IMR-90 (cell line): ENCODE measurements at regions not wholly inside any gene's neighbourhood (a gene's known extent, or its start where the extent isn't known, plus 50 kb on each side); places are given as distances from the start of the nearest gene placed in this dataset.

Experiments
- ATAC-seq: fragments of 200-7000 bp; cut with Tn5 transposase; 2 replicates; pipeline ENCODE4 v1.9.1; 2020; ENCODE audit warnings: low read depth, mild to moderate bottlenecking, moderate library complexity
- BruUV-seq: library from RNA; stranded (reverse); fragments of 400-500 nt; replicated peaks from 2 replicates; lab custom pipeline; 2021; lab: Mats Ljungman, UMichigan
- CTCF ChIA-PET: fragments of 300-600 bp; formaldehyde crosslinking; extraction: SDS; loops from one replicate; lab custom pipeline; 2021; ENCODE audit warnings: antibody characterized with exemption; lab: Yijun Ruan, JAX
- POLR2A ChIA-PET: fragments of 300-600 bp; sonication (Branson Sonifier 250); formaldehyde crosslinking; loops from one replicate; lab custom pipeline; 2022; ENCODE audit warnings: antibody characterized with exemption; ENCODE audit not compliant: unreplicated experiment; lab: Charles Lee
- DNase-seq: peaks from one replicate; pipeline ENCODE4 v3.0.0; 2013
- H2AFZ ChIP-seq: replicated peaks from 2 replicates; pipeline ENCODE3; 2013; ENCODE audit warnings: low read length, mild to moderate bottlenecking; ENCODE audit not compliant: poor library complexity
- H2AK5ac ChIP-seq: 2 replicates; pipeline ENCODE4 v1.6.1; 2013; ENCODE audit warnings: low read depth, low read length, inconsistent platforms
- H2AK9ac ChIP-seq: replicated peaks from 2 replicates; pipeline ENCODE3; 2013; ENCODE audit warnings: mild to moderate bottlenecking, low read depth, low read length, moderate library complexity; ENCODE audit not compliant: poor library complexity
- H2BK120ac ChIP-seq: 2 replicates; pipeline ENCODE4 v1.6.1; 2013; ENCODE audit warnings: low read depth, low read length, inconsistent platforms
- H2BK15ac ChIP-seq: 3 replicates; pipeline ENCODE4 v1.6.1; 2013; ENCODE audit warnings: low read depth, low read length, inconsistent platforms
- H2BK20ac ChIP-seq: 2 replicates; pipeline ENCODE4 v1.6.1; 2013; ENCODE audit warnings: low read depth, mild to moderate bottlenecking, inconsistent platforms, low read length, moderate library complexity
- H2BK5ac ChIP-seq: 2 replicates; pipeline ENCODE4 v1.6.1; 2013; ENCODE audit warnings: mild to moderate bottlenecking, low read depth, low read length, inconsistent platforms; ENCODE audit not compliant: poor library complexity, severe bottlenecking
- H3K14ac ChIP-seq: replicated peaks from 2 replicates; pipeline ENCODE4 v1.6.1; 2013; ENCODE audit warnings: low read depth, low read length, inconsistent platforms
- H3K18ac ChIP-seq: 2 replicates; pipeline ENCODE4 v1.6.1; 2013; ENCODE audit warnings: low read depth, low read length, control low read depth
- H3K23ac ChIP-seq: 2 replicates; pipeline ENCODE4 v1.6.1; 2013; ENCODE audit warnings: low read depth, low read length, inconsistent platforms
- H3K27ac ChIP-seq: 2 replicates; pipeline ENCODE4 v1.5.1; 2013; ENCODE audit warnings: mild to moderate bottlenecking, control low read depth, low read length; ENCODE audit not compliant: insufficient read depth
- H3K27me3 ChIP-seq: 2 replicates; pipeline ENCODE4 v1.6.1; 2013; ENCODE audit warnings: low read length; ENCODE audit not compliant: control insufficient read depth, insufficient read depth
- H3K36me3 ChIP-seq: 2 replicates; pipeline ENCODE4 v1.6.1; 2013; ENCODE audit warnings: low read length, mixed read lengths; ENCODE audit not compliant: control insufficient read depth, insufficient read depth
- H3K4ac ChIP-seq: 2 replicates; pipeline ENCODE4 v1.6.1; 2013; ENCODE audit warnings: low read depth, low read length, inconsistent platforms
- H3K4me1 ChIP-seq: 2 replicates; pipeline ENCODE4 v1.6.1; 2013; ENCODE audit warnings: low read length, mixed read lengths; ENCODE audit not compliant: control insufficient read depth, insufficient read depth
- H3K4me2 ChIP-seq: 2 replicates; pipeline ENCODE4 v1.6.1; 2013; ENCODE audit warnings: low read depth, mild to moderate bottlenecking, control low read depth, low read length, moderate library complexity
- H3K4me3 ChIP-seq: 2 replicates; pipeline ENCODE4 v1.5.1; 2013; ENCODE audit warnings: low read depth, mild to moderate bottlenecking, control low read depth, low read length, moderate library complexity; ENCODE audit not compliant: insufficient read depth
- H3K56ac ChIP-seq: 2 replicates; pipeline ENCODE4 v1.6.1; 2013; ENCODE audit warnings: low read length, inconsistent platforms; ENCODE audit not compliant: insufficient read depth; ENCODE audit errors: extremely low read depth
- H3K79me1 ChIP-seq, 2 experiments: 2 replicates each; pipeline ENCODE4 v1.6.1; 2013; ENCODE audit warnings: low read length in 2 of 2, inconsistent platforms in 1 of 2, low read depth in 1 of 2
- H3K9ac ChIP-seq: 2 replicates; pipeline ENCODE4 v1.6.1; 2013; ENCODE audit warnings: low read depth, low read length, control low read depth
- H3K9me1 ChIP-seq: 2 replicates; pipeline ENCODE4 v1.6.1; 2013; ENCODE audit warnings: low read length, inconsistent platforms; ENCODE audit not compliant: insufficient read depth
- H3K9me3 ChIP-seq: 2 replicates; pipeline ENCODE4 v1.6.1; 2013; ENCODE audit warnings: low read length; ENCODE audit not compliant: control insufficient read depth, insufficient read depth
- H4K20me1 ChIP-seq: 2 replicates; pipeline ENCODE4 v1.6.1; 2013; ENCODE audit warnings: low read length, inconsistent platforms; ENCODE audit not compliant: insufficient read depth
- H4K5ac ChIP-seq: 2 replicates; pipeline ENCODE4 v1.6.1; 2013; ENCODE audit warnings: mild to moderate bottlenecking, low read depth, low read length, control low read depth
- H4K8ac ChIP-seq, 2 experiments: 2 replicates each; pipeline ENCODE4 v1.6.1; 2013; ENCODE audit warnings: low read depth in 2 of 2, low read length in 2 of 2, control low read depth in 1 of 2, inconsistent platforms in 1 of 2
- H4K91ac ChIP-seq: 2 replicates; pipeline ENCODE4 v1.6.1; 2013; ENCODE audit warnings: low read depth, low read length, inconsistent platforms; ENCODE audit not compliant: insufficient read depth
- MAFK ChIP-seq: IDR thresholded peaks from 2 replicates; pipeline ENCODE4 v1.6.1; 2012; ENCODE audit warnings: low read depth, low read length, improper control_type of control experiment
- NFE2L2 ChIP-seq: fragments of 150-350 bp; IDR thresholded peaks from 2 replicates; pipeline ENCODE4 v1.6.1; 2016; ENCODE audit warnings: low read depth, mild to moderate bottlenecking, low read length
- WGBS, 2 experiments: methylation state at CpG; one replicate each; pipeline versions ENCODE4 v1.1.5 to v1.1.7; 2013; ENCODE audit warnings: missing lambda C conversion rate in 2 of 2; ENCODE audit not compliant: insufficient read length in 1 of 2; ENCODE audit errors: extremely low coverage in 2 of 2; 5-methylcytosine and 5-hydroxymethylcytosine counted together
- dilution Hi-C: fragments of 300-500 bp; cut with HindIII; formaldehyde crosslinking; loops from one replicate; pipeline ENCODE4 v1.14.3; 2018; ENCODE audit warnings: low sequenced_read_pairs; ENCODE audit not compliant: unreplicated experiment
- in situ Hi-C: fragments of 300-500 bp; cut with MboI; formaldehyde crosslinking; loops from 3 replicates; pipeline ENCODE4 v1.14.3; 2019; ENCODE audit warnings: low sequenced_read_pairs, inconsistent platforms, mixed read lengths
- intact Hi-C: fragments of 100-400 bp; cut with micrococcal nuclease; formaldehyde crosslinking; loops from 2 replicates; pipeline ENCODE4 v1.10.0; 2022

DNA sequence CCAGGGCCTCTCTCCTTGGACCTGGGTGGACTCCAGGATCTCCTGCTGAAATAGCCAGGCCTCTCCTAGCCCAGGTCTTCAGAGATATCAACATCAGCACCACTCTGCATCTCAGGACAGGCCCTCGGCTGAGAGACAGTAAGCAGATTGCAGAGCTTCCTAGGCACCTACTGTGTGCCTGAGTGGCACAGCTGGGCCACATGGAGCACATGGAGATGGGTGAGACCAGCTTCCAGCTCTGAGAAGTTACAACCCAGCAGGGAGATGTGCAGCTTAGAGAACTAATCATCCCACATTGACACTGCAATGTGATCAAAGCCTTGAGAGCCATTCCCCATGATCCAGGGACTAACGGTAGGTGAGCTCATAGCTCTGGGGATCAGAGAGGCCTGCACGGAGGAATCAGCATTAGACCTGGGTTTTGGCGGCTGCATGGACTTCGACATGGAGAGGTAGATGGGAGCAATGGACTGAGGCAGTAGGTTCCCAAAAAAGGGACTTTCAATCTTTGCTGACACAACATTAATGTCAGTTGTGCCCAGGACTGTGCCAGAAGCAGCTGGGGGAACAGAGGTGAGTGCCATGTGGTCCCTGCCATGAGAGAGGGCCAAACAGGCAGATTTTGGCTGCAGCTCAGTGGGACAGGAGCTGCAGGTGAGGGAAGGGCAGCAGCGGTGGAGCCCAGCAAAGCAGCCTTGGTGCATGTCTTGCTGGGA, 76.0 kb upstream of the LEP start:
- ChIA-PET CTCF (interaction anchor here (0.8 kb wide), 1 partner anchor 29 kb away, joined by 4 read pairs; no protein-coding TSS in a partner anchor), POLR2A (no interaction called here)
- Histone ChIP-seq H3K4me1 (peaks cover 10% of the 10 kb centered on the region), H4K91ac (no peak overlapping the region), H3K9ac (no peak overlapping the region), H3K27ac (no peak overlapping the region), H2BK15ac (no peak overlapping the region), H3K36me3 (no peaks in the 10 kb centered on the region), H3K4me3 (no peak overlapping the region), H4K8ac (no peak overlapping the region), H3K23ac (no peak overlapping the region), H2AFZ (peak overlapping the region; percentile 60), H2BK5ac (no peak overlapping the region), H4K20me1 (peaks cover 9% of the 10 kb centered on the region), H3K79me1 (no peaks in the 10 kb centered on the region), H4K5ac (no peak overlapping the region), H2AK5ac (no peak overlapping the region; the same call in 1 of the 2 replicates), H3K18ac (no peak overlapping the region), H3K9me1 (peaks cover 10% of the 10 kb centered on the region), H3K27me3 (peaks cover 44% of the 10 kb centered on the region), H3K9me3 (no peaks in the 10 kb centered on the region), H3K56ac (no peak overlapping the region), H3K4me2 (no peak overlapping the region), H2BK120ac (no peak overlapping the region), H3K4ac (no peak overlapping the region; the same call in 1 of the 2 replicates), H2BK20ac (no peak overlapping the region), H2AK9ac (no peak overlapping the region), H3K14ac (0 out of 2 replicates have a peak overlapping the region, but pooled peaks have one; percentile 3)
- TF ChIP-seq NFE2L2 (no peak), MAFK (peak; percentile 71)
- in situ Hi-C loops (no loop called here), dilution Hi-C loops (no loop called here), intact Hi-C loops (no loop called here)
- ATAC-seq (no peak), DNase-seq (no peak)
- BruUV-seq = no TSS peak
- 60% methylated on average over 1 of the region's 6 CpGs; no CpG with 5 or more reads in 1 of the 2 experiments for WGBS, 2 experiments
